GM19025 (cell line): ENCODE measurements at regions not wholly inside any gene's neighbourhood (a gene's known extent, or its start where the extent isn't known, plus 50 kb on each side); places are given as distances from the start of the nearest gene placed in this dataset.

Source experiments
- ATAC-seq: cut with Tn5 transposase; IDR thresholded peaks from one replicate; pipeline ENCODE4 v1.9.1; 2021; ENCODE audit warnings: mild to moderate bottlenecking, low read depth, moderate library complexity; ENCODE audit not compliant: unreplicated experiment

DNA sequence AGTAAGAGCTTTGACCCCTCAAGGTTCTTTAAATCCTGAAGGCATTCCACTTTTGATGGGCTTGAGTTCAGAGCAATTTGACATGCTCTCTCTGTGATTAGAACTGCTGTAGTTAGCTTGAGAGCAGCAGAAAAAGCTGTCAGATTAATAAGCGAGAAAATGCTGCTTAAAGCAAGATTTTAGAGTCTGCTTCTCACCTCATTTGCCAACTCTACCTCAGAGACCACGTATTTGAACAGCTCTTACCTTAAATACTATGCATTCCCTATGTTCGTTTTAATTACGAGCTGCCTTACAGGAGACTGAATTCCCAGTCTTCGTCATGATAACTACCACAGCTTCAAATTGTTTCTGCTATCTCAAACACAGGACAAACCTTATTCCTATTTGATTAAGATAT, 253.4 kb downstream of the SLITRK6 start:
- no peak for ATAC-seq

DNA sequence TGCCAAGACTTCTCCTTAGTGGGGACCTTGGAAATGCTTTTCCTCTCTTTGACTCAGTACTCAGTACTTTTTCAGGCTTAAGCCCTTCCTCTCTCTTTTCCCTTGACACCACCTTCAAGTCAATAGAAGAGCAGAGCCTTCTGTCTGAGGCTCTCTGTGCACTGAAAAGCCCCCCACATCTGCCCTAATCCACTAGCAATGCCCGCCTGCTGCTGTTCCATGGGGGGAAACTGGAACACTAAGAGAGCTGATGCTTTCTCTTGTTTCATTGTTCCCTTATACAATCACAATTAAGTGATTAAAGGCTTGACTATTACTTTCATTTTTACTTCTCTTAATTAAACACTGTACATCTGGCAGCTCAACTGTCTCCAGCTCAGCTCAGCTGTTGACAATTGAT, 254.5 kb downstream of the SLITRK6 start:
- ATAC-seq: no peak

DNA sequence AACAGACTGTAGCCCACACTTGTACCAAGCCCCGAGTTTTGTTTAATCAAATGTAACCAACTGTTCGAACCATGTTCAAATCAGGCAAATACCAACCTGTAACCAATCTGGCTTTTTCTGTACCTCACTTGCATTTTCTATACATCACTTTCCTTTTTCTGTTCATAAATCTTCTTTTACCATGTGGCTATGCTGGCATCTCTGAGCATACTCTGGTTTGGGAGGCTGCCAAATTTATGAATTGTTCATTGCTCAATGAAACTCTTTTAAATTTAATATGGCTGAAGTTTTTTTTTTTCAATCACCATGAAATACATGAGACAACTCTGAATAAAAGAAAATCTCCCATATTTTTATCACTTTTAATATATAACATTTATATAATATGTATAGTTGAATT, 256.1 kb downstream of the SLITRK6 start:
- no peak for ATAC-seq

DNA sequence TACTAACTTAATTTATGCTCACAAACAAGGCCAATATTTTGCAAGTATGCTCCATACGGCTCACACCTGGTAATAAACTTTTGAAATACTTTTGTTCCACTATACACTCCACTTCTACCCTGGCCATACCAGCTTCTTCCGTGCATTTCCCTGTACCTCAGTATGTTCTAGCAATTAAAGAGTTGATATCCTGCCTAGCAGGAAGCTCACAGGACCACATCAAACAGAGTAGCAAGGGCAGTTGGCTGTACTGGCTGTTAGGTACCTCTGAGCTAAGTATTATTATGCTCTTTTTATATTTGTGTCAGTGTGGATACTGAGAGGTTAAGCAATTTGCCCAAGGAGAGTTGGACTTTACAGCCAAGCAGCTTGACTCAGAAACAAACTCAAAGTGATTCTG, 257.7 kb downstream of the SLITRK6 start:
- no peak for ATAC-seq

DNA sequence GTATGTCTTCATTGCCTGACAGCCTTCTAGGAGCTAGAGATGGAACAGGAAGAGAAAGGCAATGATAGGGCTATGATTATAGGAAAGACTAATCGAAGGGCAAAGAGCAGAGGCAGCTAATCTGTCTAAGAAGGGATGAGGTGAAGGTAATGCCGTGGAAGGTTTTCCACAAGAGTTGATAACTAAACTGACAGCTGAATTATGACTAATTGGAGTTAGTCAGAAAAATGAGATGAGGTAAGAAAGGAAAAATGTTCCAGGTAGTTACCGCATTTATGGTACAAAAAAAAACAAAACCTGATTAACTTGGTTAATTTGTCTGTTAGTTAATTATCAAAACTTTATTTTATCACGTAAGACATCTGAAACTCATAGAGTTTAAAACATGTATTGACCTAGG, 260.3 kb downstream of the SLITRK6 start:
- ATAC-seq: no peak

DNA sequence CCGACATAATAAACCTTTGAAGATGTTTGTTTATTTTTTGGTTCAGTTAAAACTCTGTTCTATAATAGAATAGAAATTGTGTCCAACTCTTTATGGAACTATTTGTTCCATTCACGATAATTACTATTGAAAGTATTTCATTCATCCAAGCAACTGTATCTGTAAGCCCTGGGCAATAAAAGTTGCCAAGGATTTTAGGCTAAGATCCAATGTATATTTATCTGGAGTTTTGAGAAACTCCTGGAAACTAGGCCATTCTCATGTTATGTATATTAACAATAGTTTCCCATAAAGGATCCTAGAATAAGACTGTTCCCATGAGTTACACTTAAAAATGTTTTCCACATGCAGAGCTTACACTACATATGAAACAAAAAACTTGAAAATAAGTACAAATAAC, 261.6 kb downstream of the SLITRK6 start:
- ATAC-seq: no peak

DNA sequence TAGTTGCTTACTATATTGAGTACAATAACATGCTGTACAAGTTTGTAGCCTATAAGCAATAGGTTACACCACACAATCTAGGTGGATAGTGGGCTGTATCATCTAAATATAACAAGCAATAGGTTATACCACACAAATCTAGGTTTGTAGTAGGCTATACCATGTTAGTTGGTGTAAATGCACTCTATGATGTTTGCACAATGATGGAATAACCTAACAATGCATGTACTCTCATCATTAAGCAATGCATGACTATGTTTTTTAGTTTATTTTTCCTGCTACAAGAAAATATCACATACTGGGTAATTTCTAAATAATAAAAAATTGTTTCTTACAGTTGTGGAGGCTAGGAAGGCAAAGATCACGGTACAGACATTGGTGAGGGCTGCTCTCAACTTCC, 262.5 kb downstream of the SLITRK6 start:
- ATAC-seq: no peak

DNA sequence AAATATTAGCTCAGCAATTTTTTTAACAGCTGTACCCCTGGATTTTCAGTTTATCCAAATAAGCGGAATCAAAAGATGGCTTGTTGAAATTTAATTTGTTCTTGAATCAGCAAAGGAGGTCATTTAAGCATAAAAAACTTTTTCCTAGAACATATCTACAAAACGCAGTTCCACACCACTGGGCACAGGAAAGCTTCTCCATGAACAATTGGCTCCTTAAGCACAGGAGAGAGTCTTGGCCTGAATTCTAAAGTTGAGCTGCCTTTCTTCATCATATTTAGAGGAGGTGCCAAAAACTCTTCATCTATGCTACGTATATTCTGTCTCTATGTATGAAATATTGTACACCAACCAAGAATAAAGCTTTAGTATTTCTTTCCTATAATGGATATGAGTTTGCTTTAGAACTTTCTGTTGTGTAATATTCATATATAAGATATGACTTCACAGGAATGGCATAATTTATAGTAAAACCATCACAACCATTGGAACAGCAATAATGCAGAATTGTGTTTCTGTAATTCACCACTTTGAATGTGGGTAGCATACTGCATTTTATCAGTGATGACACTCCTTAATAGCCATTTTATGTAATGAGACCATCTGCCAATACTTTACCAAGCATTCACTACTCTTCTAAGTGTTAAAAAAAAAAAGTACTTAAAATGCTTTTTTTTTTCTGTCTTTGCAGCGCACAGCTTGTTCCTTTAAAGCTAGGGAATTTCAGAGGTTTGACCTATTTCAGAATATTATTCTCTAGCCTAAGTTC, 263.7 kb downstream of the SLITRK6 start:
- no peak for ATAC-seq

DNA sequence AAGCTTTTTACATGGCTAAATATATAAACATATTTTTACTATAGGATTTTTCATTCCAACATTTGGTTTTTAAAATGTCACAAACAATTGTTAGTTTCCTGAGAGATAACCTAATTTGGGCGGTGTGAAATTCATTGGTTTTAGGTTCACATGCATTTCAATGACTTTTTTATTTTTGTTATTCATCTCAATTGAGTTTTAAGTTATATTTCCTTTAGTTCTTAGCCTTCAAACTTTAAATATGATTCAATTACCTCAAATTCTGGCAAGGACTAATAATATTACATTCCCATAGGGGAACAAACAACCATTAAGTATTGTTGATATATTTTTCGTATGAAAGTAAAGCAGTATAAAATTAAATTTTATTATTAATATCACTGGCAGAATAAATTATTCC, 265.3 kb downstream of the SLITRK6 start:
- no peak for ATAC-seq

DNA sequence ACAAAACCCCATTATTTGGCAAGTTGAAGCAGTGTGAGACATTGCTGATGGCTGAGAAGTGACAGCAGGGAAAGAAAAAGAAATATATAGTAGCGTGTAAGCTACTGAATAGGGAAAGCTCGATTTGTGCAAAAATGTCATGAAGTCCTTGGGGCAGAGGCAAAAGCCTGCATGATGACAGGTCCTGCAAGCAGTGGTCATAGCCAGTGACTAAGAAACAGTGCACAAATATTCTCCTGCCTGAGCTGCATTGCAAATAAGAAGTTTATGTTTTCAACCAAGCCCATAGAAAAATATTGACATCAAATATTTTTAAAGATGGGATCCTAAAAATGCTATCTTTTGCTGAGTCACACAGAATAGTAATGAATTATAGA, 270.0 kb downstream of the SLITRK6 start:
- ATAC-seq: no peak

DNA sequence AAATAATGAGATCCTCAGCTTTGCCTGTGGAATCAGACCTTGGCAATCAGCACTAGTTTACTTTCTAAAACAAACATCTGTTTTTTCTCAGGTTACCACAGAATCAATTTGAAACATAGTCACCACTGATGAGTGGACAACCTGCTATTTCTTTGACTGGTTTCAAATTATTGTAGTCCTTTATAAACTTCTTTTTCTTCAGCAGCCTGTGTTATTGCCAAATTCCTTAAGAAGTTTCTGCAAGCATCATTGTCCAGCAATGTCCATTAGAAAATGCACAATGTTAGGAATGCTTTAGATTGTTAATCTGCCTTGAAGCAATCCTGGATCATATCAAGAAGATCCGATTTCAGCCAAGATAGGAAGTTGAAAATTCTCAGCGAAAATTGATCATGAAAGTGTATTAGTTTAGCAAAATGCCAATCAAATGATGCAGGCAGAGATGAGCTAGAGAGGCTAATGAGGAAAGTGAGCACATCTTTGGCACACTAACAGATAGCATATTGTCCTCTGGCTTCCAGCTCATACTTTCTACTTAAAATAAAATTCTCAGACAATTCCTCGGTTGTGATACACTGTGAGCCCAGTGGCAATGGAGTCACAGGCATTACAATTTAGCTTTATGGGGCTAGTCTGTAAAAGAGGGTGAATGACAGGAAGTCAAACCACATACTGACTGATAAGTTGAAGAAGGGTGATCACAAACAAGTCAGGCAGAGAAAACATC, 270.6 kb downstream of the SLITRK6 start:
- ATAC-seq: no peak

DNA sequence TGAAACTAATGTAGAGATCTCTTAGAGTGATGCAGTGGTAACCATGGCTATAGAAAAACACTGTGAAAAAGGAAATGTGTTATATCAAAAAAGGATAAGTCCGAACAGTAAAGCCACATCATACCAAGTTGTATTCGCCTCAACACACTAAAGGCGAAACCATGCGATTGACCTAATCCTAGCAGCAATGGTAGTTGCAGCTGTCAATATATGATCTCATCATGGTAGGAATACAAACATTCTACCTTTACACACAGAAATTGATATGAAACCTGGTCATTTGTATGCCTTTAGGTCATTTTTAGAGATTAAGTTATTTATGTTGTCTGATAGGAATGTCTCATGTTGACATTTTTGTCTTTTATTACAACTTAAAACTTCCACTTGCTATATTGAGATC, 271.9 kb downstream of the SLITRK6 start:
- ATAC-seq: no peak

DNA sequence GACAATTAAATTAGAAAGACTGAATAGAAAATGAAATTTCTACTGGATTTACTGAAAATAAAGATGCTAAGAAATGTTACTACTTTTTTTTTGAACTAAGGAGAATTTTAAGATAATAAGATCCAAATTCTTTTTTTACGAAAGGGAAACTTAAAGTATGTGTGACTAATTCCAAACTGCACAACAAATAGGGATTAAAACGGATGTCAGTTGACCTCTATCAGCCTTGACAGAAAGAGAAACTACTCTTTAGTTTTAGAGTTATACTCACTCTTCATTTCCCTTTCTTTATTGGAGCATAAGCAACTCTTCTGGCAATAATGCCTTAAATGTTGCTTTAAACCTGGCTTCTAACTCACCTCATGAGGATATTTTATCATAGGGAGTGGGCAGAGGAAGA, 273.8 kb downstream of the SLITRK6 start:
- ATAC-seq: no peak

DNA sequence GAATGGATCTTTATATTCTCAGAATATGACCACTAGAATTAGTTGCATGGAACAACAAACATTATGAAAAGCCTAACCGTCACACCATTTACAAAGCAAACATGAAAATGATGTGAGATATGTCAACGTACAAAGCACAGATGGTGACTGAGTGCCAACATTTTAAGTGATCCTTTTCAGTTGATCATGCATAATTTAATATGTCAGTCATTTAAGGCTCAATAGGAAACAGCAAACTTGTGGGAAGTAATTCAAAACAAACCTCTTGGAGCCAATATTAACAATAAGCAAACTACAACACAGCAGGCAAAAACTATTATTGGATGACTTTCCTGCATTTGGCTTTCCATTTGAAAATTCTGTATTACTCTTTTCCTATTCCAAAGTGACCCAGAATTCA, 277.6 kb downstream of the SLITRK6 start:
- no peak for ATAC-seq

DNA sequence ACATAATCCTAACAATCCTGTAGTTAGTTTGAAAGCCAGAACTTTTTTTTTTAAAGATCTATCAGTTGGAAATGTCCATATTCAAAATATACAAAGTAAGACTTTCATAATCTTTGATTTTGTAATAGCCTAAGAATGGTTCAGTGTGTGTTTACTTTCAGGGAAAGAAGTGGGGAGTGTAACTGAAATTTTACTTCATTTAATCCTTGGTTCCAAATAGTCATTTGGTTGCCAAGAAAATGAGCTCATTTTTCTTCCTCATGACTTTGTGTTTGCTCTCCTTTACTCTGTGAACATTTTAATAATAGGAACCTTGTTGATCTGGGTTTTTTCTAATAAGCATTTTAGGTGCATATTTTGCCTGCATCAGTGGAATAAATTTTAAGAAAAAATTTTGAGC, 278.8 kb downstream of the SLITRK6 start:
- ATAC-seq: no peak

DNA sequence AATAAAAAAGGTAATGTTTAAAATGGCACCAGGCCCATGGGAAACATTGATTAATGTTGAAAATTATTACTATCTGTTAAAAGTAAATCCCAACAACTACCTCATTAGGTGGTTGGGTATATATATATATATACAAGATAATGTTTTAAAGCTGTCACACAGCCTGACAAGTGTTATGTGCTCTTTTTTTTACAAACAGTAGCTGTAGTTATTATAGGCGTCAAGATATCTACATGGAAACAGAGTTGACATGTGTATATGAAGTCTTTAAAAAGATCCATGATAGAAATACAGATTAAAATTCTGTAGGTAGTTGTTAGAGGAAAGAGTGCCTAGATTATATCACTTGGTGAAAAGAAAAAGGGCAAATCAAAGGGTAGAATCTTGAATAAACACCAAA, 279.9 kb downstream of the SLITRK6 start:
- no peak for ATAC-seq

DNA sequence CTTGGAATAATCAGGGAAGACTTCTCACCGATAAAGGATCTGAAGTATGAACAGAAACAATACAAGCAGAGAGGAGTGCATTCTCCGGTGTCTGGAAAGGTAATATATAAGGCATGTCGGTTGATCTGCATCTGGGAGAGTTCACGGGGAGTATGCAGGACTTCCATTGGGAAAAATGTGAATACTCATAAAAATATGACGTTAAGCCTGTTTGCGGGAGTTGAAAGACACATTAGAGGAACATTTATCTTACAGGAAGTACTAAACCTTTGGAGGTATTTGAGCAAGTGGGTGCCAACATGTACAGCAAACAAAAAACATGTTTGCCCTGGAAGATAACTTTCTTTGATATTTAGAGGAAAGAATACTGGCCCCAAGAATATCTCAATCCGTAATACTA, 286.8 kb downstream of the SLITRK6 start:
- no peak for ATAC-seq

DNA sequence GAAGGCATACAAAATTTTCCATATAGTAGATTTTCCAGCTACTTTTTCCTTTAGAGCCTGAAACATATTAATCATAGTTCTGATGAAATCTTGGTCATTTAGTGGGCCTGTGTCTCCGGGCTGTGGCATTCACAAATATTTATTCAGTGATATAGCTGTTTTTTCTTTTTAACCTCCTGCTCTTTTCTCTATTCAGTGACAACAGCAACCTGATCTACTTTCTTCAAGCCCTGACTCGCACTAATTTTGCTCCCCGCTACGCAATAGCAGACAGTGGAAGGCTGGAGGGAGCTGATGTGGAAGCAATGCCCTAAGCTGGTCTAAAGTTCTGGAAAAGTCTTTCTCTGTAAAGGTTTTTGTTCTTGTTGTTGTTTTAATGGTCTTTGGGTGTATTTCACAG, 289.7 kb downstream of the SLITRK6 start:
- no peak for ATAC-seq

DNA sequence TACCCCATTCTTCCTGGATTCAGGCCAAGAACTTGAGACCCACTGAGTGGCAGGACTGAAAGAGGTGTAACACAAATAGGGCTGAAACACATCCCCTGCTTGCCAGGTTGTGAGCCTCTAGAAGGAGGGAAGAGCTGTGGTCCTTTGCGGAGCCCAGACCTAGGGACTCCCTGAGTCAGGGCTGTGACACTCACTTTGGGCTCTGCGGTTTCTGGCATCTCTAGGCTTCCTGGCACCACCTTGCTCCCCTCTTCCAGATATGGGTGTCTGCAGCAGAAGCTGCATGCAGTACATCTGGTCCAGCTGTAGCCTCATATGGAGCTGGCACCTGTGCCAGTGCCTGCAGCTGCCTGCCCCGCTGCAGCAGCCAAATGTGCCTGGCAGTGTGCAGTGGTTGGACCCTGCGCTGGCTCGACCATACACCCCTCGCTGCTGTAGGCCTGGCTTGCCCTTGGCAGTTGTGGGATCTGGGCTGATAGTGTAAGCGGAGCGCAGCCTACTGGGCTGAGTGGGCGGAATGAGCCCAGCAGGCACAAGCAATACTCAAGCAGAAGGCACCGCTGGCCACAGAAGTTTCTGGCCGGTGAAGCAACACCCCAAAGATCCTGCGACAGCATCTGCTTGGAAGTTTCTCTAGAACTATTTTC, 290.4 kb downstream of the SLITRK6 start:
- no peak for ATAC-seq

DNA sequence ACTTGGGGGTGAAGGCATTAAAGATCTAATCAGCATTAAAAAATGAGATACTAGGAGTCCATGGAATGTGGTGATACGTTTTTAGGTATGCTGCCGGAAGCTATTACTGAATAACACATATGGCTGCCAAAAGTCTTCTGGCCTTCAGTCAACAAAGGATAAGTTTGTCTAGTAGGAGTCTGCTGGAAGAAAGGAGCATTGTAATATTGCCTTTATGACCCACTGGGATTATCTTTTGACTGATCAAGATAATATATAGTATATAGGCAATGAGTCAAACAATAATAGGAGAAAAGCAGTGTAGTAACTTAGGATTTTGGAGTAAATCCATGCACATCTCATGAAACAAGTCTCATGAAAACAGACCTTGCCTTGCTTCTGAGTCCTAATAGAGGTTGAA, 295.4 kb downstream of the SLITRK6 start:
- no peak for ATAC-seq

DNA sequence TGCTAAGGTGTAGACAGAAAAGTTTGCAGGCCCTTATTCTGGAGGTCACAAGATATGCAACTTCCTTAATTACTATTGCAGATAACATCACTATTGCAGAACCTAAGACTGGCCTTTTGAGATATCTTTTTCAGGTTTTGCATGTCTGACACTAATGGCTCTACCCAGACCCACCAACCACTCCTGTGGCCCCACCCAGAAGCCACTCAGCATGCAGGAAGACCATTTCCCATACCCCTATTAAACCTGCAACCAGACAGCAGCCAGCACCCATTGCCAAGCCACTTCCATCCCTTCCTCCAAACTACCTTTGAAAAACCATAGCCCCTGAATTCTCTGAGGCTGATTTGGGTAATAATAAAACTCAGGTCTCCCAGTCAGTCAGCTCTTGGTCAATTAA, 297.6 kb downstream of the SLITRK6 start:
- no peak for ATAC-seq
